HG03159 (cell line): ENCODE measurements at regions not wholly inside any gene's neighbourhood (a gene's known extent, or its start where the extent isn't known, plus 50 kb on each side); places are given as distances from the start of the nearest gene placed in this dataset.
"Not testable (repeated sequence)": the region's sequence is repeated elsewhere in the genome, so short reads cannot be mapped to it uniquely, and the experiment has no call there.

Experiments used
- ATAC-seq: cut with Tn5 transposase; IDR thresholded peaks from one replicate; pipeline ENCODE4 v1.9.1; 2021; ENCODE audit warnings: mild to moderate bottlenecking, moderate library complexity; ENCODE audit not compliant: unreplicated experiment

DNA sequence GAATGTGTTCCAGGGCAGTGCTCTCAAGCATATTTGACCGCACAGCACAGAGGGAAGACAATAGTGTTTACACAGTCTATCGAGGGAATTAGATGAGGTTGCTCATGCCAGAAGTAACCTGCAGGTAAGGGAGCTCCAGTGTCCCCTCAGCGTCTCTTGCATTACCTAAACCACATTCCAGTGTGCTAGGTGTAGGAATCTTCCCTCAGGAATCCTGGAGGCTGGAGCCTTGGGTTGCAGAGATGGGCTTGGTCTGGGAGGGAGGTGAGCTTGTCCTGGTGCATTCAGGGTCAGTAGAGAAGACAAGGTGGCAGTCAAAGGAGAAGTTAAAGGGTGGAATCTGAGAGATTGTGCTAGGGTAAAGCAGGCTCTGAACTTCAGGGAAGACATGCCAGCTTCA lies 56.3 kb downstream of the SOX14 start:
- no peak for ATAC-seq

DNA sequence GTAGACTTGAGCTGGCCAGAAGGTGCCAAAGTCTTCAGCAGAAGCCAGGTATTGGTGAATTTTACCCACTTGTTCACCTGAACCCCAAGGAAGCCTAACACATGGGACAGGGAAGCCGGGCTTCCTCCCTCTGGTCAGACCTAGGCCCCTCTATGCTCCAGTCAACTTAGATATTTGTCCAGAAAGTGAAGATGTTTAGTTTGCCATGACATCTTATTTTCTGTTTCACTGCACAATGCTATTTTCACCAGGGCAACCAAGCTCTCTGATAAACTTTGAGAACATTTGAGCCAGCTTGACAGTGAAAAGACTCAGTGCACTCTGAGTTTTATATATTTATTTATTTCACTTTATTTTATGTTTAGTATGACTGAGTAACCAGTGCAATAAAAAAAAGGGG lies 71.0 kb downstream of the SOX14 start:
- ATAC-seq, result no peak

DNA sequence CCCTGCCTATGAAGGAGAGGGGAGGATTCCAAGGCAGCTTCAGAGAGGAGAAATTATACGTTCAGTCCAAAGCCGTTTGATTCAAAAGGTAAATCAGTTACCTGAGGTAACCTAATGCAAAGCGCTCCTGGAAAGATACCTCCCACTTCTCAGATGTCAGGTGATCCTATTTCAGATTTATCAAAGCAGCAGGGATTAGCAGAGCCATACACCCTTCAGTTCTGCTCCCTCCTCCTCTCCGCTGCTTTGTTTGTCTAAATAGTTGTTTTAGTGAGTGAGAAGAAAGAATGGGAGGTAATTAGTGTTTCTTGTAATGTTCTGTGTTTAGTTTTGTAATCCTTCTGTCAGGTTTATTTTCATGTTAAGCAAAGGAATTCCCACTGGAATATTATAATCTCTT lies 81.1 kb downstream of the SOX14 start:
- no peak for ATAC-seq

DNA sequence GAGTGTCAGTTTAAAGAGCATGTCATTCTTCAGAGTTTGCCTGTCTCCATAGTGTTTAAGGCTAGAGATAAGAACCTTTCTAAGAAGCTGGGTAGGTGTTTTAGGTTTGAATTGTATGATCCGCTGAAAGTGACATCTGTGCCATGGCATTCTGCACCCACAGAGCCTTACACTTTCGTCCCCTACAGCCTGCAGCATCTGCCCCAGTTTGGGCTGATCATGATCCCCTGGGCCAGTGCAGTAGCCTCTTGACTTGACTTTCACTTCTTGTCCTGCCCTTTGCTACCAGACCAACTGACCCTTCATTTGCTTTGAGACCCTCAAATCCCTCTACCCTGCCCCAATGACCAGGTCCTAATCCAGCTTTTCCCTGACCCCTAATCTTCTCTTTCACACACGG lies 81.6 kb downstream of the SOX14 start:
- ATAC-seq, result no peak

DNA sequence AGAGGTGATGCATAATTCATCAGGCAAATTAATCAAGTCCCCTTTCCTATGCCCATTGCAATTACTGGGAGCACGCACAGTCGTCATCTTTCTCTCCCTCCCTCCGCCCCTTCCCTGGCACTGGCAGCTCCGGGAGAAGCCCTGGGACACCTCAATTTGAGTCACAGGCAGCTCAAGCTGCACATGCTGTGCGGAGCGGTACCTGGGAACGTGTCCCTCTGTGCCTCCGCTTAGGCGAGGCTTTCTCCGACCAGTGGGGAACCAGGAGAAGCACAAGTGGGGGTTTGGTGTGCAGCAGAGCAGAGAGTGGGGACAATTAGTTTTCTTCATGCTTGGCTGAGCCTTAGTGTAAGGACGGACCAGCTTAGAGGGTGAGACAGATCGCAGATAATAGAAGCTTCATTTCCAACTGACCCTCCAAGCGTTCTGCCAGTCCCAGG lies 88.3 kb downstream of the SOX14 start:
- no peak for ATAC-seq

DNA sequence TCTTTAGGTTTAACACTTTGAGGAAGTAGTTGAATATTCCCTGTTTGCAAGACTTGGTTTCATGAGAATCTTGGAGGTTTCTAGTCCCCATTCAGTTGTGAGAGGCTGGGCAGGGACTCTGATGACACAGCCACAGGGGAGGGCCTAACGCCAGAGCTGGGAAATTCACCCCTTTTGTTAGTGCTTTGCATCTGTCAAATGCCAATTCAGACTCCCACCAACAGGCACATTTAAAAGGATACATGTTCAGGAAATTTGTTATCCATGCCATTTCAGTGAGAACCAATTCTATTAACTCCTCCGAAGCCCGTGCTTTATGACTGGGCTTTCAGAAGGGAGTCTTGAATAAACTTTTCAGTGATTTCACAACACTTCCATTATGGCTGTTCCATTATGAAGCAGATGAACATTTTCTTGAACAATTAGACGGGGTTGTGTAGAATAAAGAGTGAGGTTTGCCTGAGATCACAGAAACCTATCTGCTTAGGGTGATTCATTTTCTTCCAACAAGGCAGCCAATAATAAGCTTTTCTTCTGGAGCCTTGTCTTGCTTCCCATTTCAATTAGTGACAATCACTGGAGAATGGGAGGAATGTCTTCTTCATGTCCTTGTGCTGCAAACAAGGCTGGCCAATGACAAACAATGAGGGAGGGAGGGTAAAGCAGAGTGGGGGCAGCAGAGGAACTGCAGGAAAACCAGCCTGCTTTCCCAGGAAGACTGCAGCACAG lies 90.6 kb downstream of the SOX14 start:
- no peak for ATAC-seq

DNA sequence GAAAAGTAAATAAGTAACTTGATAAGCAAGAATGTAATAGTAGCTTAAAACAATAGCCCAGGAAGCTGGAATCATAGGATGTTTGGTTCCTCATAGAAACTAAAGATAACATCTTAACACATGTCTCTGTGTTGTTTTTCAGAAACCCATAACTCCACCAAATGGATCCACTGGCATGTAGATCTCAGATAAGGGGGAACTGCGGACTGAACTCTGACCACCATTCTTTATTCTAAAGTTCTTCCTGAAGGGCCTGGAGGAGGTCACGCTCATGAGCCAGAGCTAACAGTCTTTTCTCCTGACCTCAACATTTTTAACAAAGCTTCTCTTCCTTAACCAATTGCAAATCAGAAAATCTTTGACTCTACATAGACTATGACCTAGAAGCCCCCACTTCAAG lies 101.9 kb downstream of the SOX14 start:
- no peak for ATAC-seq

DNA sequence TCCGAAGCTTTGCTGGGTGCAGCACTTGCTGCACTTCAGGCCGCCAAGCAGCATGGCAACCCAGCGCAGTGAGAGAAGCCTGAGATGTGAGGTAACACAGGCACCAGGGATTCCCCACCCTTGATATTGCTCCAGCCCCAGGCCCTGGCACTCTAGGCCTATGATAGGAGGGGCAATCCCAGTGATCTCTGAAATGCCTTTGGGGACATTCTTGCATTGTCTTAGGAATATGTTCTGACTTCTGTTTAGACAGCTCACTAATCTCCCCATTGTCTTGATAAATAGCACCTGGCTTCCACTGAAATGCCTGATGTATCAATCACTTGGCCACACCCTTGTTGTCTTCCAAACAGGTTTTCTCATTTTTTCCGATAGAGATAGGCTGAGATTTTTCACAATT lies 102.8 kb downstream of the SOX14 start:
- ATAC-seq, result no peak

DNA sequence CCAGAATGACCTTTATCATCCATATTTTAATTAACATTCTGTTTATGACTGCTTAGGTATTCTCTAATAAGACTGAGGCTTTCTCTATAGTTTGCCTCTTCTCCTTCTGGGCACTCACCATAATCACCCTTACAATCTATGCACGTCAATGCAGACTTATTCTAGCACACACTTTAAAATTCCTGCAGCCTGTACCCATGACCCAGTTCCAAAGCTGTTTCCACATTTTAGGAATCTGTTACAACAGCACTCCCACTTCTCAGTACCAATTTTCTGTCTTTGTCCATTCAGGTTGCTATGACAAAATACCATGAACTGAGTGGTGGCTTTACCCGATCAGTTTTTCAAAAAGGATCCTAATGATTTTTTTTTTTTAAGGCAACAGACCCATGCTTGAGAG lies 103.5 kb downstream of the SOX14 start:
- ATAC-seq, result no peak

DNA sequence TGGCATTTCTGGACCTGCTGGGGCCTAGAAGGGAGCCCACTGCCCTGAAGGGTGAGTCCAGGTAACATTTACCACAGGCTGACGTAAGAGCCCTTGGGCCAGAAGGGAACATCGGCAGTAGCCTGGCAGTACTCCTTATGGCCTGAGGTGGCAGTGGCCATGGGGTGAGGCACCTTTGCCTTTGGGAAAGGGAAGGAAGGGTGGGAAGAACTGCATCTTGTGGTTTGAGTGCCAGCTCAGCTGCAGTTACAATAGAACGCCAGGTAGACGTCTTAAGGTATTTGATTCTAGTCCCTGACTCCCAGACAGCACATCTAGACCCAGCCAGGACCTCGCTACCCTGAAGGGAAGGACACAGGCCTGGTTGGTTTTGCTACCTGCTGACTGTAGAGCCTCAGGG lies 104.9 kb downstream of the SOX14 start:
- ATAC-seq, result no peak

DNA sequence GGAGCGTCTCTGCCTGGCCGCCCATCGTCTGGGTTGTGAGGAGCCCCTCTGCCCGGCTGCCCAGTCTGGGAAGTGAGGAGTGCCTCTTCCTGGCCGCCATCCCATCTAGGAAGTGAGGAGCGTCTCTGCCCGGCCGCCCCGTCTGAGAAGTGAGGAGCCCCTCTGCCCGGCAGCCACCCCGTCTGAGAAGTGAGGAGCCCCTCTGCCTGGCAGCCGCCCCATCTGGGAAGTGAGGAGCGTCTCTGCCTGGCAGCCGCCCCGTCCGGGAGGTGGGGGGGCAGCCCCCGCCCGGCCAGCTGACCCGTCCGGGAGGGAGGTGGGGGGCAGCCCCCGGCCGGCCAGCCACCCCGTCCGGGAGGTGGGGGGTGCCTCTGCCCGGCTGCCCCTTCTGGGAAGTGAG lies 108.5 kb downstream of the SOX14 start:
- not testable (repeated sequence) for ATAC-seq

DNA sequence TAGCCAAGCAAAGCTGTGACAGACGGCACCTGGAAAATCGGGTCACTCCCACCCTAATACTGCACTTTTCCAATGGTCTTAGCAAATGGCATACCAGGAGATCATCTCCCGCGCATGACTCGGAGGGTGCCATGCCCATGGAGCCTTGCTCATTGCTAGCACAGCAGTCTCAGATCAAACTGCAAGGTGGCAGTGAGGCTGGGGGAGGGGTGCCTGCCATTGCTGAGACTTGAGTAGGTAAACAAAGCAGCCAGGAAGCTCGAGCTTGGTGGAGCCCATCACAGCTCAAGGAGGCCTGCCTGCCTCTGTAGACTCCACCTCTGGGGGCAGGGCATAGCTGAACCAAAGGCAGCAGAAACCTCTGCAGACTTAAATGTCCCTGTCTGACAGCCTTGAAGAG lies 113.1 kb upstream of the CLDN18 start:
- ATAC-seq, result not testable (repeated sequence)

DNA sequence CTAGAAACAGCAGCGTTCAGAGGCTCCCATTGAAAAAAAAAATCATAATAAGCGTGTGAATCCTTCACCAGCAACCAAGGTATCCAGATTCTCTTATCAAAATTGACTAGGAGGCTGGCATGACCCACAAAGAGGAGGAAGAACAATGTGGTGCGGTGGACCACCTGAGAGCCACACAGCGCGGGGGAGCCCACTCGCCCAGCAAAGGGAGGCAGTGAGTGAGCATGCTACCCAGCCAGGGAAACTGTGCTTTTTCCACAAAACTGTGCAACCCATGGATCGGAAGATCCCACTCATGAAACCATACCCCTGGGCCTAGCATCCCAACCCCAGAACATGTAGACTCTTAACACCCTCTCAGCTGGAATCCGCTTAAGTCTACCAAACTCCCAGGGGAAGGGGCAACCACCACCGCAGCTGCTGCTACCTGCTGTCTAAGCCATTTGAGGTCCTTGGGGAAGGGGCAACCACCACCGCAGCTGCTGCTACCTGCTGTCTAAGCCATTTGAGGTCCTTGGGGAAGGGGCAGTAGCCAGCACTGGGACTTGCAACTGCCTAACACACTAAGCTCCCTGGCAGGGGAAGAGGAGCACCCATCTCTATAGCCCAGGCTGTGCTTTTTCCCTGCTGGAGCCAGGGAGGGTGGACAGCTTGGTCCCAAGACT lies 102.8 kb upstream of the CLDN18 start:
- no peak for ATAC-seq

DNA sequence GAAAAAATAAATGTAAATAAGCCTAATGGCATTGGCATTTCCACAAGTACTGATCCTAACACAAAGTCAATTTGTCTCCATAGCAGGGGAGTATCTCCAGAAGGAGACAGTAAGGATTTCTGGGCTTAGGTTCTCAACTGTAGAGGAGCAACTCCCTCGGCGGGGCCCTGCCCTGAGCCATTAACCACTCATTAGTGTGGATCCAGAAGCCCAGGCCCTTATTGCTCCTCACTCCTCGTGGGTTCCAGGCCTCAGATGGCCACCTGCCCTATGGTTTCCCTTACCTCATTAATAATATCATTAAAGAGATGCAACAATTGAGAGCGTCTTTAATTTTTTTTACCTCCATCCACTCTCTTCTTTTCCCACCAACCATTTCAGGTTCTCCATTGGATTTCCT lies 85.3 kb upstream of the CLDN18 start:
- no peak for ATAC-seq

DNA sequence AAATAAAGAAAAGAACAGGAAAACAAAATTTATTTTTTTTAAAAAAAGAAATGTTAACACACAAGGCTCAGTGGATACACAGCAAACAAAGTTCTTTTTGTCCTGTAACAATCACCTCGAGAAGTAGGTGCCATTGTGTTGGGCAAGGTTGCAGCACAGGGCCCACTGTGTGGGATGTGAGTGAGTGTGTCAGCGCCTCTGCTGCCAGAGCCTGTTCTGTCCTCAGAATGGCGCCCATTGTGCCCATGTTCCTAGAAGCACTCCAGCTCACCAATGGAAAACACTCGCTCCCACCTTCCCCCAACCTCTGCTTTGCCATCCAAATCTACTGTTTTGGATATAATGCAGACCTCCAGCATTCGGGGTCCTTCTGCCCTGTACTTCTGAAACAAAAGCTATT lies 84.9 kb upstream of the CLDN18 start:
- ATAC-seq, result no peak

DNA sequence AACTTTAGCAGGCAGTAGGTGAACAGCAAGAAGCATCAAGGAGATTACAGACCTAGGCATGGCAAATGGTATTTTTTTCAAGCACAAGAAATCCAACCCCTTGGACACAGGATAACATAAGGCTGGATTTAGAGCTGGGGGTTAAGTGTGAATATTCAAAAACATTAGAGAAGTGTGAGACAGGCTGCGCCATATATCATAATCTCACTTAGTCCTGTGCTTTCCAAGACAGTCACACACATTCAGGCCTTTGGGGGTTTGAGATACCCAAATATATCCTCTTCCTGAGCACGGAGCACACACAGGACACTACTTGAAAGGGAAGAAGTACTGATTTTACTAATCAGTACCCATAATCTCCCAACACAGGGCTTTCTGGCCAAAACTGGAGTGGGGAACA lies 83.0 kb upstream of the CLDN18 start:
- no peak for ATAC-seq

DNA sequence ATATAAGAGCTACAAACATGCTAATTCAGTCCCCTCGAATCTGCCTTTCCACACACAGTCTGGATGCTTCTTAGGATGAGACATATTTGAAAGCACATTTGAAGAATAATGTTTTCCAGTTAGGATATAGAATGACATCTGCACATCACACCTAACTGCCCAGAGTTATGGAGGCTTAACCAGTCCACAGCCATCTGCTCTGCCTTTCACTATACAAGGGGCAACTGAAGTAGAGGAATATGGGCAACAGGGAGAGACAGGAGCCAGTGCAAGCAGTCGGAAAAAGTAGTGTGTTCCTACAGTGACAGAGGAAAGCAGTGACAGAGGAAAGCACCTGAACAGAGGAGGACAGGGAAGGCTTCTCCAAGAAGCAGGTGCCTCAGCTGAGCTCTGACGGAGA lies 79.0 kb upstream of the CLDN18 start:
- no peak for ATAC-seq

DNA sequence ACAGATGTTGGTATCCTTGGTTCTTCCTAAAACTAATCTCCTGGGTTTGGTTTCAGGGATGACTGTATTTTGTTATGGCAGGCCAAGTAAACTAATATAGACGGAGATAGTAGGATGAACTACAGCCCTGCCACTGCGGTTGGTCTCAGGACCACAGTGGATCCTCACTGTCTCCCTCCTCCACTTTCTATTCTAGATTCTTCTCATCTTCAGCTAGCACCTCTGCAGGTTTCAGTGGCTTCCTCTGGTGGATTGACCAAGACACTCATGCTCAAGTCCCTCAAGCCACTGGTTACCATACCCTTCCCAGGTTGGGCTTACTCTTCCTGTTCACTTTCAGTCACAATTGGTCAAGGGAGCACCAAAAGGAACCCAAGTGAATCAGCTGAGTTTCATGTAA lies 71.1 kb upstream of the CLDN18 start:
- ATAC-seq, result no peak

DNA sequence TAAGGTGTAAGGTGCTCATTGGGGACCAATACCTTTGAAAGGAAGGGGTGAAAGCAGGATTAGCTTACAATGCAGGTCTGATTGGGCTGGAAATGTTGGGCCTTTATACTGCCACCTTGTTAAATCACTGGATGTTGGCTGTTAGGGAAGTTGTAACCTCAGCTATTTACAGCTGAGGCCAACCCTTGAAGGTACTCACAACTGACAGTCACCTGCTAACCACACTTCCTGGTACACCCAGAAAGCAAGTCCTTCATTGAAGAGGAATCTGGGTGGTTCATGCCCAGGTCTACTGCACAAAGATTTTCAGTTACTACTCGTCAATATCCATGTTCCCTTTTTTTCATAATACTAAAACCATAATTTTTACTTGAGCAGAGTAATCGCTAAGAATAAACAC lies 65.4 kb upstream of the CLDN18 start:
- ATAC-seq, result no peak

DNA sequence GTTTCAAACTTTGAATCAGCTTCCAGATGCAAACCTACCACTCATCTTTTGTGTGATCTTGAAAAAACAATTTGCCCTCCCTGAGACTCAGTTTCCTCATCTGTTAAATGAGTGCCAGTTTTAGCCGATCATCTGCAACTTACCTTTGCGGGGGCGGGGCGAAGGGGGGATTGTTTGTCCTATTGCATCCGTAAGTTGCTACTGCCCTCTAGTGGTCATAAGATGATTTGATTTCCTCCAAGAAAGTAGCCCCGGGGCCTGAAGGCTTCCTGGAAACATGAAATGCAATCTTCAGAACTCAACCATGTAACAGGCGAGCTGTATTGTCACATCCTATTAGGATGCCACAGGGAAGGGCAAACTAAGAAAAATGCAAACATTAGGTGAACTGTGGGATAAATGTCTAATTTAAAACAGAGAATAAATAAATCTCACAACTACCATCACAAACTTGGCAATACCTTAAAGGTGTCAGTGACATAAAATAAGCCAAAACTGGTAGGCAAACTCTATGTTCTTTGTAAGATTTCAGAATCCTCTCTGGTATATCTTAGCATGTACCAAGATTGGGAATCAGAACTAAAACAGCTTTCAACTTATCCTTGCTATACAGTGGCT lies 63.5 kb upstream of the CLDN18 start:
- peak; percentile 78 for ATAC-seq

DNA sequence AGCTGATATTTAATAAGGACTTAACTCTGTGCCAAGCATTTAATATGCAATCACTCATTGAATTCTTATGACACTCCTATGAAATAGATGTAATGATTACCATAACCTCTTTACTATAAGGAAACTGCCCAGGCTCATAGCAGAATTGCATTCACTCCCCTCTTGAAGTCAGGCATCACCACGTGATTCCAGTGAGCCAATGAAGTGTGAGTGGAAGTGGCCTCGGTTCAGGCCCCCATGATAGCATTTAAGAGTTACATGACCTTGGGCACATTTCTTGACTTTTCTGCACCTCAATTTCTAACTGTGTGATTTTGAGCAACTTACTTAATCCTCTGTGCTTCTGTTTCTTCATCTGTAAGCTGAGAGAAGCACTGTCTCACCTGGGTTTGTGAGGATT lies 62.8 kb upstream of the CLDN18 start:
- ATAC-seq, result no peak

DNA sequence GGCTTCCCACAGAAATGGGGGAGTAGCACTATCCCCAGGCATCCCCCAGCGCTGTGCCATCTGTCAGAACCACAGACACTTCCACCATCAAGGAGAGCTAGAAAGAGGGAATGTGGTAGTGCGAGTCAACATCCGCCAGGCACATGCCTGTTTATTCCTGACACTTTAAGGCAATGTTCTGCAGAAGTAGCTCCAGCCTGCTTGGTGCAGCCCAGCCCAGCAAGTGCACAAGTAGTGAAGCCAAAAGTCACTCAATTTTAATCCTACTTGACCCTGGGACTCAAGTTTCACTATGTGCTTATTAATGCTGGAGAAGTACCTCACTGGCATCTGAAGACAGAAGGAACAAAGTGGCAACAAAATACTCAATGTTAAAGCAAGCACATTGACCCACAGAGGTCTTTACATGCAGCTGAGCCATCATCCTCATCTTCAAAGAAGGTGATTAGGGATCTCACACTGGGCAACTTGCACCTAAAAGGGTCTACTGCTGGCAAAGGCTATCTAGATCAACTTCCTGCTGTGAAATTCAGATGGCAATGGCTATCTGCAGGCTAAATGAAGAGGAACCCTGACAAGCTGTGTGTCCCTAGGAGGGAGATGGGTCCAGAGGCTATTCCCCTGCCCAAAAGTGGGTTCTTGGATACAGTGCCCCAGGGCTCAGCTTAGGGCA lies 61.4 kb upstream of the CLDN18 start:
- ATAC-seq, result no peak
